H1 (cell line): ENCODE measurements at regions not wholly inside any gene's neighbourhood (a gene's known extent, or its start where the extent isn't known, plus 50 kb on each side); places are given as distances from the start of the nearest gene placed in this dataset.

Experiments
- CEBPB ChIP-seq: IDR thresholded peaks from 2 replicates; pipeline ENCODE4 v1.6.1; 2012; ENCODE audit warnings: low read depth, low read length
- CHD7 ChIP-seq: fragments of 300-600 bp; sonication (generic); IDR thresholded peaks from 2 replicates; pipeline ENCODE4 v1.7.1; 2012; ENCODE audit warnings: low read length, moderate library complexity, mild to moderate bottlenecking, inconsistent platforms; ENCODE audit not compliant: insufficient replicate concordance
- CTCF ChIP-seq, 3 experiments: IDR thresholded peaks; 1 replicate in 2 of 3; 2 replicates in 1 of 3; pipeline versions ENCODE4 v1.5.1 to v1.6.1; 2011; ENCODE audit warnings: low read length in 3 of 3, mild to moderate bottlenecking in 3 of 3, inconsistent platforms in 2 of 3, low read depth in 1 of 3, moderate library complexity in 1 of 3; ENCODE audit not compliant: insufficient read depth in 1 of 3; ENCODE audit errors: control extremely low read depth in 1 of 3
- EZH2 ChIP-seq: fragments of 200-600 bp; sonication (generic); IDR thresholded peaks from 2 replicates; pipeline ENCODE4 v1.7.1; 2012; ENCODE audit warnings: low read depth, mild to moderate bottlenecking, moderate library complexity, low read length, inconsistent platforms; ENCODE audit not compliant: severe bottlenecking
- GTF2F1 ChIP-seq: IDR thresholded peaks from 2 replicates; pipeline ENCODE4 v1.6.1; 2012; ENCODE audit warnings: low read depth, low read length, improper control_type of control experiment, borderline replicate concordance
- JUN ChIP-seq: IDR thresholded peaks from 2 replicates; pipeline ENCODE4 v1.6.1; 2011; ENCODE audit warnings: low read depth, mild to moderate bottlenecking, improper control_type of control experiment, low read length
- NRF1 ChIP-seq: IDR thresholded peaks from 2 replicates; pipeline ENCODE4 v1.6.1; 2011; ENCODE audit warnings: mild to moderate bottlenecking, low read depth, low read length, improper control_type of control experiment
- POLR2AphosphoS5 ChIP-seq: IDR thresholded peaks from 2 replicates; pipeline ENCODE4 v1.6.1; 2011; ENCODE audit warnings: low read depth, low read length
- RFX5 ChIP-seq: IDR thresholded peaks from 2 replicates; pipeline ENCODE4 v1.6.1; 2011; ENCODE audit warnings: low read depth, low read length, improper control_type of control experiment, borderline replicate concordance
- TAF1 ChIP-seq: IDR thresholded peaks from 2 replicates; pipeline ENCODE4 v1.6.1; 2011; ENCODE audit warnings: mild to moderate bottlenecking, low read depth, low read length
- USF2 ChIP-seq: IDR thresholded peaks from 2 replicates; pipeline ENCODE4 v1.6.1; 2011; ENCODE audit warnings: low read length, improper control_type of control experiment

- no peak for TF ChIP-seq CTCF (IDR thresholded peaks at IDR 0.05; ENCODE audit: control extremely low read depth in 1 of 3, insufficient read depth in 1 of 3, low read depth in 1 of 3, low read length in 3 of 3)
- TF ChIP-seq JUN = no peak
- TF ChIP-seq POLR2AphosphoS5 = no peak
- TF ChIP-seq EZH2 = no peak
- no peak for TF ChIP-seq RFX5
- no peak for TF ChIP-seq CHD7
- no peak for TF ChIP-seq TAF1
- no peak for TF ChIP-seq CEBPB
- no peak for TF ChIP-seq NRF1
- no peak for TF ChIP-seq USF2
- TF ChIP-seq GTF2F1 = no peak
Observed at GRCh38 chrX:20319054-20319453, 52.3 kb upstream of the RPS6KA3 start.
